ENCODE measurements at regions not wholly inside any gene's neighbourhood (a gene's known extent, or its start where the extent isn't known, plus 50 kb on each side); places are given as distances from the start of the nearest gene placed in this dataset.

- Histone ChIP-seq H3K4me2 (ENCODE audit: low read length) (no peak overlapping the region), H3K79me2 (replicated peaks; ENCODE audit: insufficient read depth, low read length) (no peaks in the 10 kb centered on the region), H3F3A (ENCODE audit: insufficient read depth, low read length, poor library complexity, severe bottlenecking) (no peaks in the 10 kb centered on the region), H3K4me3 (ENCODE audit: low read length) (no peak overlapping the region), H4K20me1 (ENCODE audit: insufficient read depth) (no peaks in the 10 kb centered on the region), H3K9me2 (ENCODE audit: insufficient read depth, low read length) (no peaks in the 10 kb centered on the region), H2AFZ (ENCODE audit: low read depth, low read length) (no peak overlapping the region), H3K9me3 (ENCODE audit: low read length) (no peaks in the 10 kb centered on the region), H3K27me3 (ENCODE audit: insufficient read depth, low read depth, low read length) (no peaks in the 10 kb centered on the region), H3K36me3 (ENCODE audit: insufficient read depth, low read length) (no peaks in the 10 kb centered on the region), H3K27ac (ENCODE audit: low read length) (no peak overlapping the region), H3K9ac (ENCODE audit: low read length) (no peak overlapping the region)
- TF ChIP-seq CTCF (IDR thresholded peaks at IDR 0.05; ENCODE audit: poor library complexity, severe bottlenecking) (no peak), SMC3 (conservative IDR thresholded peaks at IDR 0.05; ENCODE audit: poor library complexity) (no peak), POLR2AphosphoS5 (IDR thresholded peaks at IDR 0.05) (no peak), RAD21 (conservative IDR thresholded peaks at IDR 0.05) (no peak), EZH2 (IDR thresholded peaks at IDR 0.05; ENCODE audit: borderline replicate concordance, insufficient read depth, low read length, poor library complexity, severe bottlenecking) (no peak), REST (IDR thresholded peaks at IDR 0.05; ENCODE audit: borderline replicate concordance) (no peak), EP300 (conservative IDR thresholded peaks at IDR 0.05; ENCODE audit: poor library complexity, severe bottlenecking) (no peak), TAF1 (IDR thresholded peaks at IDR 0.05; ENCODE audit: low read depth) (no peak), MXI1 (conservative IDR thresholded peaks at IDR 0.05; ENCODE audit: poor library complexity, severe bottlenecking) (no peak)
These were observed 85.4 kb upstream of the FSTL4 start for GRCh38 chr5:133697536-133698258.

- H2AFZ ChIP-seq (ENCODE audit: low read depth, low read length) = no peak overlapping the region
- no peaks in the 10 kb centered on the region for H4K20me1 ChIP-seq (ENCODE audit: insufficient read depth)
- H3K27me3 ChIP-seq (ENCODE audit: insufficient read depth, low read depth, low read length) = no peaks in the 10 kb centered on the region
- H3K9me3 ChIP-seq (ENCODE audit: low read length) = no peaks in the 10 kb centered on the region
- H3K9ac ChIP-seq (ENCODE audit: low read length) = no peak overlapping the region
- no peak overlapping the region for H3K4me3 ChIP-seq (ENCODE audit: low read length)
- H3K79me2 ChIP-seq (replicated peaks; ENCODE audit: insufficient read depth, low read length) = no peaks in the 10 kb centered on the region
- no peaks in the 10 kb centered on the region for H3F3A ChIP-seq (ENCODE audit: insufficient read depth, low read length, poor library complexity, severe bottlenecking)
- no peaks in the 10 kb centered on the region for H3K9me2 ChIP-seq (ENCODE audit: insufficient read depth, low read length)
- no peak for TF ChIP-seq REST (IDR thresholded peaks at IDR 0.05; ENCODE audit: borderline replicate concordance)
- TF ChIP-seq EZH2 (IDR thresholded peaks at IDR 0.05; ENCODE audit: borderline replicate concordance, insufficient read depth, low read length, poor library complexity, severe bottlenecking) = no peak
- no peak for TF ChIP-seq MXI1 (conservative IDR thresholded peaks at IDR 0.05; ENCODE audit: poor library complexity, severe bottlenecking)
- TF ChIP-seq SMC3 (conservative IDR thresholded peaks at IDR 0.05; ENCODE audit: poor library complexity) = no peak
- TF ChIP-seq EP300 (conservative IDR thresholded peaks at IDR 0.05; ENCODE audit: poor library complexity, severe bottlenecking) = no peak
- TF ChIP-seq POLR2AphosphoS5 (IDR thresholded peaks at IDR 0.05) = no peak
- TF ChIP-seq TAF1 (IDR thresholded peaks at IDR 0.05; ENCODE audit: low read depth) = no peak
- no peak for TF ChIP-seq CTCF (IDR thresholded peaks at IDR 0.05; ENCODE audit: poor library complexity, severe bottlenecking)
- TF ChIP-seq RAD21 (conservative IDR thresholded peaks at IDR 0.05) = no peak
- no peak overlapping the region for H3K4me2 ChIP-seq (ENCODE audit: low read length)
- no peak overlapping the region for H3K27ac ChIP-seq (ENCODE audit: low read length)
- no peaks in the 10 kb centered on the region for H3K36me3 ChIP-seq (ENCODE audit: insufficient read depth, low read length)
These were observed 84.6 kb upstream of the FSTL4 start for GRCh38 chr5:133696782-133697507.

Measured in neural cell (in vitro differentiated cells).